Large intestine (tissue), 3 donors: ENCODE measurements at regions not wholly inside any gene's neighbourhood (a gene's known extent, or its start where the extent isn't known, plus 50 kb on each side); places are given as distances from the start of the nearest gene placed in this dataset.

ENCODE experiments used
- DNase-seq, 2 donors: peaks; one replicate each; pipeline versions ENCODE4 v3.0.0 to v3.0.0-alpha.2; 2013
- H3K27ac ChIP-seq: one replicate; pipeline ENCODE4 v1.5.1; 2013; ENCODE audit warnings: low read length
- H3K27me3 ChIP-seq: 2 replicates; pipeline ENCODE4 v1.6.1; 2013; ENCODE audit warnings: low read length; ENCODE audit not compliant: control insufficient read depth, insufficient read depth
- H3K36me3 ChIP-seq: 2 replicates; pipeline ENCODE4 v1.6.1; 2013; ENCODE audit warnings: low read length; ENCODE audit not compliant: control insufficient read depth, insufficient read depth
- H3K4me1 ChIP-seq: one replicate; pipeline ENCODE4 v1.6.1; 2013; ENCODE audit warnings: low read length; ENCODE audit not compliant: control insufficient read depth, insufficient read depth
- H3K4me3 ChIP-seq: one replicate; pipeline ENCODE4 v1.5.1; 2013; ENCODE audit warnings: low read length
- H3K9me3 ChIP-seq: one replicate; pipeline ENCODE4 v1.6.1; 2013; ENCODE audit warnings: mild to moderate bottlenecking, low read depth, low read length, moderate library complexity; ENCODE audit not compliant: control insufficient read depth
- WGBS: methylation state at CpG from one replicate; pipeline ENCODE4 v1.1.5; 2013; ENCODE audit warnings: low lambda C conversion rate; ENCODE audit not compliant: insufficient coverage; 5-methylcytosine and 5-hydroxymethylcytosine counted together

GRCh38 chr11:128290106-128290840 is 297.1 kb downstream of the ETS1 start:
- WGBS: no CpG with 5 or more reads among the region's 16 CpGs
- Histone ChIP-seq H3K27ac (peak overlapping the region; percentile 35), H3K9me3 (no peaks in the 10 kb centered on the region), H3K4me1 (peaks cover 29% of the 10 kb centered on the region), H3K4me3 (no peak overlapping the region), H3K36me3 (no peaks in the 10 kb centered on the region), H3K27me3 (no peaks in the 10 kb centered on the region)
- peak; percentile 52 to 67 for DNase-seq

DNA sequence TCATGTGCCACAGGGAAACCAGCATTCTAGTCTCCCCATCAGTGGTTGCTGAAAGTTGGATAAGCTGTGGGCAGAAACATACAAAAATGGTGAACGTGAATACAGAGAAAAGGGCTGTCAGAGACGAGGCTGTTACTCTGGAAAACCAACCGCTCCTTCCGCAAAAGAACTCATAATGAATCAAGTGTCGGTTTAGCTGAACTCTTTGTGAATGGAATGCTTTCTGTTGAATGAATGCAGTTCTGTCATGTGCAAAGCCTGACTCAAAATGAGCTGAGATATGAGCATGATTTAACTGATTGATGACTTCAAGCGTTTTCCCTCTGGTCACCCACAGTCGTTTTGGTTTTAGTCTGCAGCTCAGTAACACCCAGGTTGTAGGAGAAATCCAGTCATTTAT is 298.3 kb downstream of the ETS1 start:
- no peak overlapping the region for H3K4me3 ChIP-seq
- H3K36me3 ChIP-seq: no peaks in the 10 kb centered on the region
- WGBS: no CpG with 5 or more reads among the region's 7 CpGs
- H3K4me1 ChIP-seq: peaks cover 20% of the 10 kb centered on the region
- no peak overlapping the region for H3K27ac ChIP-seq
- no peak for DNase-seq
- no peaks in the 10 kb centered on the region for H3K9me3 ChIP-seq
- no peaks in the 10 kb centered on the region for H3K27me3 ChIP-seq

DNA sequence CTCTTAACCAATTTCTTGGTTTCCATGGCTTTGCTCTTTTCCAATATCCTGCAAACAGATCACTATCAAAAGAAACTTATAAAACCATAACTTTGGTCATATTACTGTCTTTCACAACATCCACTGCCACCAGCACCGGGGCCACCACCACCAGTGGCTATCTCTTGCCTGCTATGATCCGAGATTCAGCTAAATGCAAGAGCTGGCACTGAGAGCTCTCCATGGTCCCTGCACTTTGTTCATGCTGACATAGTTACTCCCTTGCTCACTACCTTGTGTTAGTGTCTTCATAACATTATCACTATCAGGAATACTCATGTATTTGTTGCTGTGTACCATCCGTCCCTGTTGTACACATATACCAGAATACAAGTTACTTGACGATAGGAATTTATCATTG is 299.0 kb downstream of the ETS1 start:
- Histone ChIP-seq H3K27ac (no peak overlapping the region), H3K27me3 (peaks cover 1% of the 10 kb centered on the region), H3K9me3 (no peaks in the 10 kb centered on the region), H3K4me1 (peaks cover 14% of the 10 kb centered on the region), H3K36me3 (no peaks in the 10 kb centered on the region), H3K4me3 (no peak overlapping the region)
- no peak for DNase-seq
- no CpG with 5 or more reads among the region's 4 CpGs for WGBS

- Histone ChIP-seq H3K27ac (no peak overlapping the region), H3K4me3 (no peak overlapping the region), H3K4me1 (no peaks in the 10 kb centered on the region), H3K27me3 (peaks cover 3% of the 10 kb centered on the region), H3K36me3 (no peaks in the 10 kb centered on the region), H3K9me3 (no peaks in the 10 kb centered on the region)
- WGBS: no CpG with 5 or more reads among the region's 2 CpGs
- DNase-seq: no peak
Measured at GRCh38 chr11:128285321-128285720, 302.0 kb downstream of the ETS1 start.

- H3K4me3 ChIP-seq: no peak overlapping the region
- H3K27ac ChIP-seq: no peak overlapping the region
- no CpG with 5 or more reads among the region's 4 CpGs for WGBS
- H3K27me3 ChIP-seq: peaks cover 3% of the 10 kb centered on the region
- DNase-seq: no peak
- H3K36me3 ChIP-seq: no peaks in the 10 kb centered on the region
- H3K4me1 ChIP-seq: no peaks in the 10 kb centered on the region
- no peaks in the 10 kb centered on the region for H3K9me3 ChIP-seq
Measured at GRCh38 chr11:128284634-128285033, 302.7 kb downstream of the ETS1 start.

DNA sequence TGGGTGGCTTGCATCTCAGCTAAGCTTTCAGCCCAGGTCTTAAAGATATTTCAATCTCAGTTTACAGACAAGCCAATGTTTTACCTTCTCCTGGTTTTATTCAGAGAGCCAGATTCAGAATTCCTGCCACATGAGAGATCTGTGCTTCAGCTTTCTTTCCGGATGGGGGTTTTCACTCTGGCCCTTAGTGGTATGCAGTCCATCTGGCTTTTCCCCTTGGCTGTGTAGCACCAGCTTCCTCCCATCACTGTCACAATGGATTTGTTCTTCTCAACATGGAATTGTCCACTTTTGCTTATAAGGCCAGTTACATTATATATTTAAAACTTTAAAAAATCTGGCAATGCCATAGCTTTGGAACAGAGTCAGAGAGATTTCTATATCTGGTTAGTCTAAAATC is 303.9 kb downstream of the ETS1 start:
- no peaks in the 10 kb centered on the region for H3K4me1 ChIP-seq
- no peak for DNase-seq
- no CpG with 5 or more reads among the region's 1 CpG for WGBS
- no peaks in the 10 kb centered on the region for H3K36me3 ChIP-seq
- H3K9me3 ChIP-seq: no peaks in the 10 kb centered on the region
- no peak overlapping the region for H3K4me3 ChIP-seq
- H3K27me3 ChIP-seq: peaks cover 7% of the 10 kb centered on the region
- H3K27ac ChIP-seq: no peak overlapping the region

DNA sequence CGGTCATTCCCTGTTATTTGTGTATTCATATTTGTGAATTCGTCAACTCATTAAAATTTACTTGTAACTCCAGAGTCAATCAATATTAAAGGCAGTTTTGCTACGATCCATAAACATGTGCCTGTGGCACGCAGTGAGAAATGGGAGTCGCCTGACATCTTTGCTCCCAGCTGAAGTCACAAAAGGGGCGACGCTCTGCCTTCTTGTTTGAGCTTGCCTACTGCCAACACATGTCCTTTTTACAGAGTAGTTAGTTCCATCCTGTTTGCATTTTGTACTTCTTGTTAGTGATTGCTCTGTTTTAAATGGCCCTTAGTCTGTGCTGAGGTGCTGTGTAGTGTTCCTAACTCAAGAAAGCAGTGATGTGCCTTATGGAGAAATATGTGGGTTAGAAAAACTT is 305.3 kb downstream of the ETS1 start:
- Histone ChIP-seq H3K36me3 (no peaks in the 10 kb centered on the region), H3K27me3 (peaks cover 9% of the 10 kb centered on the region), H3K4me3 (no peak overlapping the region), H3K9me3 (no peaks in the 10 kb centered on the region), H3K27ac (no peak overlapping the region), H3K4me1 (no peaks in the 10 kb centered on the region)
- 82% methylated on average over 2 of the region's 7 CpGs for WGBS
- DNase-seq: no peak

DNA sequence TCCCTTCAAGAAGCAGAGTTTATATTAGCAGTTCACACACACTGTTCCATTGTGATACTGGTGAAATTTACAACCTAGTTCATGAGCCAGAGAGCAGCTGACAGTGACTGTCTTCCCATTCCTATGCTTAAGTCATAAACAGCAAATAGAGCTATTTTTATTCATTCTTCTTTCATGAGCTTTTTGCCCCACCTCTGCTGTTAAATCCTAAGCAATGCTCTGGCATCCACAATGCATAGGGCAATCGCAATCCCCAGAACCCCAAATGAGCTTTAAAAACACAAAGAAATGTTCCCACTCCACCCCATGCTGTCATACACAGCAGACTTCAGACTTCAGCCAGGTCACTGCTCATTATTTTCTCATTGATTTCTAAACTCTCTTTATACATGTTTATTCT is 307.5 kb downstream of the ETS1 start:
- peaks cover 9% of the 10 kb centered on the region for H3K27me3 ChIP-seq
- H3K4me1 ChIP-seq: no peaks in the 10 kb centered on the region
- WGBS: no CpG with 5 or more reads among the region's 1 CpG
- H3K36me3 ChIP-seq: no peaks in the 10 kb centered on the region
- no peaks in the 10 kb centered on the region for H3K9me3 ChIP-seq
- no peak overlapping the region for H3K4me3 ChIP-seq
- no peak overlapping the region for H3K27ac ChIP-seq
- DNase-seq: no peak

- Histone ChIP-seq H3K27ac (no peak overlapping the region), H3K9me3 (no peaks in the 10 kb centered on the region), H3K27me3 (peaks cover 2% of the 10 kb centered on the region), H3K4me1 (no peaks in the 10 kb centered on the region), H3K36me3 (no peaks in the 10 kb centered on the region), H3K4me3 (no peak overlapping the region)
- WGBS: no CpG with 5 or more reads among the region's 2 CpGs
- no peak for DNase-seq
Measured at GRCh38 chr11:128273736-128274135, 313.6 kb downstream of the ETS1 start.

DNA sequence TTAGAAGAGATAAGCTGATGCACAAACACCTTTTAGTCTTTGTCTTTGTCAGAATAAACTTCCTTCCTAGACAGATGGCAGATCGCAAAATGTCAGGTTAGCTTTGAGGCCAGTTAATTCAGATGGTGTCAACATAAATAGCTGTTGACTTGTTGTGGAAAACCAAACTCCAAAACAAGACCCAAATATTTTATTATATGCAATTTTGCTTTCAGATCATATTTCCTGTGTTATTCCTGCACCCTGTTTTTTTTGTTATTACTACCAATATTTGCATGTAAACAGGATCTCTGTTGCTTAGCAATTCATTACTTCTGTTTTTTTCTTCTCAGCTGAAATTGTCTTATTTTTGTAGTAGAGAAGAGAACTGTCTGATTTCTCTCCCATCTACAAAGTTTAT is 316.0 kb downstream of the ETS1 start:
- H3K4me3 ChIP-seq: no peak overlapping the region
- H3K4me1 ChIP-seq: no peaks in the 10 kb centered on the region
- WGBS: 57% methylated on average over 1 of the region's 1 CpG
- DNase-seq: no peak
- peaks cover 2% of the 10 kb centered on the region for H3K27me3 ChIP-seq
- H3K36me3 ChIP-seq: no peaks in the 10 kb centered on the region
- no peak overlapping the region for H3K27ac ChIP-seq
- H3K9me3 ChIP-seq: no peaks in the 10 kb centered on the region

DNA sequence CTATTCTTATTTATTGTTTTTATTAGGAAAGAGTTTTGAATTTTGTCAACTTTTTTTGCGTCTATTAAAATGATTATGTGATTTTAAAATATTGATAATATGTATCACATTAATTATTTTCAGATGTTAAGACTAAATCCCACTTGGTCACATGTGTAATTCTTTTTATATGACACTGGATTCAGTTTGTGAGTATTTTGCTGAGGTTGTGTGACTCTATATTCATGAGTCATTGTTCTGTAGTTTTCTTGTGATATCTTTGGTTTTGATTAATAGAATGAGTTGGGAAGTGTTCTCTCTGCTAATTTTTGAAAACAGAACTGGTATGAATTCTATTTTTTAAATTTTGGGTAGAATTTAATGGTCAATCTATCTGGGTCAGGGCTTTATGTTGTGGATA is 317.9 kb downstream of the ETS1 start:
- peaks cover 2% of the 10 kb centered on the region for H3K27me3 ChIP-seq
- H3K4me1 ChIP-seq: no peaks in the 10 kb centered on the region
- H3K36me3 ChIP-seq: no peaks in the 10 kb centered on the region
- no peak overlapping the region for H3K27ac ChIP-seq
- 86% methylated on average over 1 of the region's 1 CpG for WGBS
- no peaks in the 10 kb centered on the region for H3K9me3 ChIP-seq
- H3K4me3 ChIP-seq: no peak overlapping the region
- no peak for DNase-seq
